Astrocyte of the cerebellum (primary cell): ENCODE measurements at regions not wholly inside any gene's neighbourhood (a gene's known extent, or its start where the extent isn't known, plus 50 kb on each side); places are given as distances from the start of the nearest gene placed in this dataset.

Source experiments
- DNase-seq: peaks from one replicate; pipeline ENCODE4 v3.0.0-alpha.2; 2011; ENCODE audit warnings: low read depth
- H3K4me3 ChIP-seq: 2 replicates; pipeline ENCODE4 v1.5.1; 2011; ENCODE audit warnings: mild to moderate bottlenecking, low read depth, low read length, moderate library complexity
- in situ Hi-C: cut with HindIII; loops from 2 replicates; pipeline ENCODE4 v1.10.0; 2017; ENCODE audit warnings: low sequenced_read_pairs
- TF ChIP-seq, protein P1 (sequence below): IDR thresholded peaks from 2 replicates; pipeline ENCODE4 v1.5.1; 2012; ENCODE audit warnings: low read length, low read depth, moderate library complexity, mild to moderate bottlenecking; ENCODE audit errors: missing control alignments

DNA sequence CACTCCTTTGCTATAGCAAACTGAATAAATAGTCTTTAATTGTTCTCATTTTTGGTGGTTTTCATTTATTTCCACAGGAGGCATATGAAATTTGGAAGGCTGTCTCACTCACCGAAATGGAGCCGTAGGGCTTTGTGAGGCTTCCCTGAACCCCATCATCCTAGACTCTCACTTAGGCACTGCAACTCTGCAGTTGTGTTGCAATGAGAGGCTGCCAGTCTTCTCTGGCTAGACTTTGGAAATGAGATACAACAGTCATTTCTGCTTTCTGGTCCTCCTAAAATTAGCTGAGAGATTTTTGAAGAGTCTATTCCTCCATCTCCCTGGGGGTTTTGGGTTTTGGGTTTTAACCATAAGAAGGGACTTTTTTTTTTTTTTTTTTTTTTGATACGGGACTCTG is 146.5 kb downstream of the SH3BGRL start:
- DNase-seq = no peak
- in situ Hi-C loops = no loop called here
- no peak overlapping the region for H3K4me3 ChIP-seq
- TF ChIP-seq, protein P1, sequence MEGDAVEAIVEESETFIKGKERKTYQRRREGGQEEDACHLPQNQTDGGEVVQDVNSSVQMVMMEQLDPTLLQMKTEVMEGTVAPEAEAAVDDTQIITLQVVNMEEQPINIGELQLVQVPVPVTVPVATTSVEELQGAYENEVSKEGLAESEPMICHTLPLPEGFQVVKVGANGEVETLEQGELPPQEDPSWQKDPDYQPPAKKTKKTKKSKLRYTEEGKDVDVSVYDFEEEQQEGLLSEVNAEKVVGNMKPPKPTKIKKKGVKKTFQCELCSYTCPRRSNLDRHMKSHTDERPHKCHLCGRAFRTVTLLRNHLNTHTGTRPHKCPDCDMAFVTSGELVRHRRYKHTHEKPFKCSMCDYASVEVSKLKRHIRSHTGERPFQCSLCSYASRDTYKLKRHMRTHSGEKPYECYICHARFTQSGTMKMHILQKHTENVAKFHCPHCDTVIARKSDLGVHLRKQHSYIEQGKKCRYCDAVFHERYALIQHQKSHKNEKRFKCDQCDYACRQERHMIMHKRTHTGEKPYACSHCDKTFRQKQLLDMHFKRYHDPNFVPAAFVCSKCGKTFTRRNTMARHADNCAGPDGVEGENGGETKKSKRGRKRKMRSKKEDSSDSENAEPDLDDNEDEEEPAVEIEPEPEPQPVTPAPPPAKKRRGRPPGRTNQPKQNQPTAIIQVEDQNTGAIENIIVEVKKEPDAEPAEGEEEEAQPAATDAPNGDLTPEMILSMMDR = no peak

DNA sequence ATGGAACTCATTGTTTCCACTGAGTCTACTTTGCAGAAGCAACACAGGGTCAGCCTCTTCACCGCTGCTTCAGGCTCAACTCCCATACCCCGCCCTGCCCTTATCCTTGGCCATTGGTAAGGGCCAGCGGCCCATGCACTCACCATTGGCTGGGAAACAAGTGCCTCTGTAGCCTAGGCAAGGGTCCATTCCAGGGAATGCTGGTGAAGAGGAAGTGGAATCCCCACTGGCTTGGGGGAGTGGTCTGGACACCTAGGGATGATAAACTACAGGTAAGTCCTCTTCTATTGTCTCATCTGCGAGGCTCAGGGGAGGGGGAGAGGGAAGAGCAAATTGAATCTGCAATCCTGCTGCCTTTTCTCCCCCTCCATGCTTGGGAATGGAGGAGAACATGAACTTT is 153.1 kb downstream of the SH3BGRL start:
- no peak overlapping the region for H3K4me3 ChIP-seq
- in situ Hi-C loops = no loop called here
- TF ChIP-seq, protein P1 = no peak
- DNase-seq = no peak

DNA sequence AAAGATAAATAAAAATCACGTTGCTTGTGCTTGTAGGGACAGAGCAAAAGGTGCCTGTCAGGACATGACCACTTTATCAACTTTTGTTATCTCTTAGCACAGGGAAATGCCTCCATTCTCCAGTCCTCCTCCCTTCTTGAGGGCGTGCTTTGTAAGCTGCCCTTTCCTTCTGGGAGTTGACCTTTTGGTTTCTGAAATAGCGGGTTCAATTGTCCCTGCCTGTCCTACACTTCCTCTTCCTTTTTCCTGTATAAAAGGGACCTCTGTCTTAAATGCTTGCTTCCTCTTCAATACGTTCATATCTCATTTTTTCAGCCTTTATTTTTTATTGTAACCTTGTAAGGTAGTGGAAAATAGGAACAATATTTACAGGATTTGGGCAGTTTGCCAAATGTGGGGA is 153.5 kb downstream of the SH3BGRL start:
- in situ Hi-C loops = no loop called here
- DNase-seq = no peak
- TF ChIP-seq, protein P1 = no peak
- no peak overlapping the region for H3K4me3 ChIP-seq

DNA sequence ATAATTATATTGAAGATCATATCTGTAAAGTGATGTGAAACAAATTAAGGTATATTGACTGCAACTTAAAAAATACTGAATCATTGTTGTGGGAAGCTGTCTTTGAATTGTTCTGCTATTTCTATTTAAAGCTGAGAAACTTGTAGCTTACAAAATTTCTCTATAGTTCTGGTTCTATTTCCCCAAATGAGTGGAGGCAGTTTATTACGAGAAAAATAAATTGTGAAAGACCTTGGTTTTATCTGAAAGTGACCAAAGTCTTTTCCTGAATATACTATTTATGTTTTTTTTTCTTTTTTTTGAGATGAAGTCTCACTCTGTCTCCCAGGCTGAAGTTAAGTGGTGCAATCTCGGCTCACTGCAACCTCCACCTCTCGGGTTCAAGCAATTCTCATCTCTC is 165.4 kb downstream of the SH3BGRL start:
- in situ Hi-C loops = no loop called here

DNA sequence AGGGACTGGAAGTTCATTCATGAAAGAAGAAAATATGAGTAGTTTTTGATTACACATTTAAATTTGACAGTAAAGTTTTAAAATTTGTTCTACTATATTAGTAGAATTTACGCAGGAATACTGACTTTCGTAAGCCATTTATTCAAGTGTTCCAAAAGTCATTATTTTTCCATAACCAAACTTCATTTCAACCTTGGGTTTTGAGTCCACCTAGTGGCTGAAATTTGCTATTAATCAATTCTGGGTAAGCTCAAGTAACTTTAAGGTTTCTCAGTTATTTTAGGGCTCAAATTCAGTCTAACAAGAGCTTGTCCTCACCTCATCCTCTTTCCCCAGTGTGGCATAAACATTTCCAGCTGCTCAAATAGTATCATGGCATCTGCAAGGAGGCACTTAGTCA is 175.4 kb downstream of the SH3BGRL start:
- TF ChIP-seq, protein P1 = peak; percentile 37
- peak; percentile 20 for DNase-seq

More for the DNA sequence above, 165.4 kb downstream of the SH3BGRL start:
- no peak overlapping the region for H3K4me3 ChIP-seq
- TF ChIP-seq, protein P1 = no peak
- DNase-seq = no peak

DNA sequence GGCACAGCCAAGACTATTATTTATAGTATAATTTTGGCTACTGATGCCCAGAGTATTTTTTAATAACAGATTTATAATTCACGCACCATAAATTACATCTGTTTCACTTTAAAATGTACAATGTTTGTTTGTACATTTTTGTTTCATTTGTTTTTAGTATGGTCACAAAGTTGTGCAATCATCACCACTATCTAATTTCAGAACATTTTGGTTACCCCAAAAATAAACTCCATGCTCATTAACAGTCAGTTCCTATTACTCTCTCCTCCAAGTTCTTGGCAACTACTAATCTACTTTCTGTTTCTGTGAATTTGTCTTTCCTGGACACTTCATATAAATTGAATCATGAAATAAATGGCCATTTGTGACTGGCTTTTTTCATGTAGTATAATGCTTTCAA is 176.7 kb downstream of the SH3BGRL start:
- DNase-seq = no peak
- TF ChIP-seq, protein P1 = no peak
- in situ Hi-C loops = no loop called here
- no peak overlapping the region for H3K4me3 ChIP-seq

More for the DNA sequence above, 175.4 kb downstream of the SH3BGRL start:
- in situ Hi-C loops = no loop called here
- no peak overlapping the region for H3K4me3 ChIP-seq

DNA sequence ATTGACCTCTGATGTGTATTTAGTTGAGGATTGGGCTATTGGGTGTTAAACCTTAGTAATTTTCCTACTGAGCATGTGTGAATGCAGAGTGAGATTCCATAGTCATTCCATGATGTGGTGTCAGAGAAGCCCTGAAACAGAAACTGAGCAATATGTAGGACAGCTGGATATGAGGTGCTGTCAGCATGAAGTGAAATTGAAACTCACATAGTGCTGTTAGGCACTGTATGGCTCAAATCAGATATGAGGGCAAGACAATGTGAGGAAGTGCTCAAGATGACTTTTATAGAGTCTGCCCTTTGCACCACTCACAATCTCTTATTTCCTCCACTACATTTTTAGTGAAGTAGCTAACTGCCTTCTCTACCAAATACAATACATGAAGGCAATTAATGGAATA is 188.3 kb downstream of the SH3BGRL start:
- TF ChIP-seq, protein P1 = no peak
- in situ Hi-C loops = no loop called here
- DNase-seq = no peak
- H3K4me3 ChIP-seq = no peak overlapping the region
